Right lobe of liver (tissue), 4 donors: ENCODE measurements at regions not wholly inside any gene's neighbourhood (a gene's known extent, or its start where the extent isn't known, plus 50 kb on each side); places are given as distances from the start of the nearest gene placed in this dataset.

Source experiments
- CTCF ChIP-seq, 4 donors: fragments of 200-600 bp in 3 of 4; fragments of 450-650 bp in 1 of 4; IDR thresholded peaks; one replicate each; pipeline versions ENCODE4 v1.5.1 to v1.8.0; 2016 to 2022; ENCODE audit warnings: antibody characterized with exemption in 4 of 4, mild to moderate bottlenecking in 2 of 4
- POLR2A ChIP-seq: fragments of 450-650 bp; IDR thresholded peaks from one replicate; pipeline ENCODE4 v1.6.1; 2017; ENCODE audit warnings: antibody characterized with exemption, mild to moderate bottlenecking
- donor health status: DM: no; HTN: no; CAD: no.
- donor health status: DM: no; HTN: no; CAD: no.
- donor health status: DM: no; HTN: yes; CAD: no.

DNA sequence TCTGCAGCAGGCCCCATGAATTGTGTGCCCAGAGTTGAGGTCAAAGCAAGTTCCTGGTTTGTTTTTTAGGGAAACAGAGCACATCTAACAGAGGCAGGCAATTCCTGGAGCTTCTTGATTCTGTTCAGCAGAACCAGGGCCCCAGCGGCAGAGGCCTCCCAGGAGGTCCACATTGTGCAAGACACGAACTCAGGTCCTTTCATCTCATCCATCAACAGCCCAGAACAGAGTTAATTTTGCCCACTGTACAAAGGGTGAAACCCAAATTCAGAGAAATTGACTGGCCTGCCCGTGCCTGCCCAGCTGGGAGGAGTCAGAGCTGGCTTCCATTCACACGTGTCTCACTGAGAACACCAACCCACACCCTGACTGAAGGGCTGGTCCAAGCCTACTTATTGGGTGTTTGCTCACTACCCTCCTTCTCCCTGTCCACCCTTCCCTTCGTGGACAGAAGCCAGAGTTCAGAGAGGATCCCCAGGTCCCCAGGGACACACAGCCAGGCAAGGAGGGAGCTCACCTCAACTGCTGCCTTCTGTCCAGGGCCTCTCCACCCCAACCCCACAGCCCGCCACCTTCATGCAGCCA lies 607.1 kb downstream of the TBC1D22A start:
- no peak for TF ChIP-seq CTCF (IDR thresholded peaks at IDR 0.05)
- TF ChIP-seq POLR2A = no peak
